HG03175 (cell line): ENCODE measurements at regions not wholly inside any gene's neighbourhood (a gene's known extent, or its start where the extent isn't known, plus 50 kb on each side); places are given as distances from the start of the nearest gene placed in this dataset.
"Not testable (repeated sequence)": the region's sequence is repeated elsewhere in the genome, so short reads cannot be mapped to it uniquely, and the experiment has no call there.

Experiments
- ATAC-seq: cut with Tn5 transposase; IDR thresholded peaks from one replicate; pipeline ENCODE4 v1.9.1; 2021; ENCODE audit warnings: mild to moderate bottlenecking, moderate library complexity; ENCODE audit not compliant: unreplicated experiment

- ATAC-seq = no peak
These were observed 219.1 kb downstream of the PHLDA1 start for GRCh38 chr12:75812271-75813018.

DNA sequence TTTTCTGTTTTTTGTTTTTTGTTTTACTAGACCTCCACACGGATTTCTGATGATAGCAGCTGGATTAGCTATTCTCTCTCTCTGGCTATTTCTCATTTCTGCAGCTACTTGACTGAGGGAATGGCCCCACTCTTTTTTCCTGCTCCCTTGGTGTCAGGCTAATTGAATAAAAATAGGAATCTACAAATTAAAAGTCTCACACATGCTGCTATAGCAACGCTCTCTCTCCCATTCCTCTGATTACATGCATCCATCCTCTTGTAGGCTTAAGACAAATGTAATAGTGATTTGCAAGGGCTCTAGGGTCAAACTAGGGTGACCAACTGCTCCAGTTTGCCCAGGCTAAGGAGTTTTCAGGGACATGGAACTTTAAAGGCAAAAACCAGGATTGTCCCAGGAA lies 221.8 kb downstream of the PHLDA1 start:
- ATAC-seq = no peak

GRCh38 chr12:75807494-75807893 lies 224.1 kb downstream of the PHLDA1 start:
- no peak for ATAC-seq

DNA sequence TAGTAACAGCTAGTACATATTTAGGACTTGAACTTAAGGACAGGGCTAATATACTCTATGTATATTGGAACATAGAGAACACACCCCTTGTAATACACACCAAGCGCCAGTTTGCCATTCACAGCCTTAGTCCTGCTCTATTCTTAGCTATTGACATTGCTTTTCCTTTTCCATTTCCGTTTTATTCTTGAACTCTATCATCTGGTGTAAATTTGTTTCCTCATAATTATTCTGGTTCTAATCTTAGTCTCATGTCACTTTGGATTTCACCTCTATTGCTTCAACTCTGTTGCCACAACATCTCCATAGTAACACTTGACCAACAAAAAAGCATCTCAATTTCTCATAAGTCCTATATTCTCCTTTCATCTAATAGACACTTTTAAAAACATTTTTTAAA lies 225.7 kb downstream of the PHLDA1 start:
- no peak for ATAC-seq

GRCh38 chr12:75805320-75805719 lies 226.3 kb downstream of the PHLDA1 start:
- ATAC-seq = no peak

- no peak for ATAC-seq
These were observed 233.2 kb downstream of the PHLDA1 start for GRCh38 chr12:75798136-75798926.

- no peak for ATAC-seq
These were observed 236.5 kb downstream of the PHLDA1 start for GRCh38 chr12:75795125-75795524.

GRCh38 chr12:75792687-75793086 lies 238.9 kb downstream of the PHLDA1 start:
- no peak for ATAC-seq

DNA sequence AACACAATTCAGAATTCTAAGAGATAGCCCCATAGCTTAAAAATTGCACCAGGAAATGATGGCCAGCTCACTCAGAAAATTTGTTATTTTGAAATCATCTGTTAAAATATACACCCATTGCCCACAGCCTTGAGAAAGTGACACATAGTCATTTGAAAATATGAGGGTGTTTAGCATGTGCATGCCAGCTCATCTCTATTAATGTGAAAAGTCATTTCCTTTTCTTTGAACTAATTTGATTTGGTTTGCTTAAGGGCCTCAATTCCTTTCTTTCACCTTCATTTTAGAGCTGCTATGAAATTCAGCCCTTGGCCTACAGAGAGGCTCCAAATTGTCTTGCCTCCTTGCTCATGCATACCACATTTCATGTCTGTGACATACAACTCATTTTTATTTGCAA lies 241.4 kb downstream of the PHLDA1 start:
- ATAC-seq = no peak

DNA sequence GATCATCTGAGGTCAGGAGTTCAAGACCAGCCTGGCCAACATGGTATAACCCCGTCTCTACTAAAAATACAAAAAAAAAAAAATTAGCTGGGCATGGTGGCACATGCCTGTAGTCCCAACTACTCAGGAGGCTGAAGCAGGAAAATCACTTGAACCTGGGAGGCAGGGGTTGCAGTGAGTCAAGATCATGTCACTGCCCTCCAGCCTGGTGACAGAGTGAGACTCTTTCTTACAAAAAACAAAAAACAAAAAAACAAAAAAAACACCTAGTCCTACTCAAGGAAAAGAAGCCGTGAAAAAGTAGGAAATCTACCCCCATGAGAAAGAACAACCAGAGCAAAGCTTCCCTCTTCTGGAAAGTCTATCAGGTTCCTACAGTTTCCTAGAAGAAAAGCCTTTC lies 244.4 kb downstream of the PHLDA1 start:
- ATAC-seq = not testable (repeated sequence)

GRCh38 chr12:75786070-75786469 lies 245.5 kb downstream of the PHLDA1 start:
- ATAC-seq = no peak

GRCh38 chr12:75784591-75784990 lies 247.0 kb downstream of the PHLDA1 start:
- ATAC-seq = no peak

DNA sequence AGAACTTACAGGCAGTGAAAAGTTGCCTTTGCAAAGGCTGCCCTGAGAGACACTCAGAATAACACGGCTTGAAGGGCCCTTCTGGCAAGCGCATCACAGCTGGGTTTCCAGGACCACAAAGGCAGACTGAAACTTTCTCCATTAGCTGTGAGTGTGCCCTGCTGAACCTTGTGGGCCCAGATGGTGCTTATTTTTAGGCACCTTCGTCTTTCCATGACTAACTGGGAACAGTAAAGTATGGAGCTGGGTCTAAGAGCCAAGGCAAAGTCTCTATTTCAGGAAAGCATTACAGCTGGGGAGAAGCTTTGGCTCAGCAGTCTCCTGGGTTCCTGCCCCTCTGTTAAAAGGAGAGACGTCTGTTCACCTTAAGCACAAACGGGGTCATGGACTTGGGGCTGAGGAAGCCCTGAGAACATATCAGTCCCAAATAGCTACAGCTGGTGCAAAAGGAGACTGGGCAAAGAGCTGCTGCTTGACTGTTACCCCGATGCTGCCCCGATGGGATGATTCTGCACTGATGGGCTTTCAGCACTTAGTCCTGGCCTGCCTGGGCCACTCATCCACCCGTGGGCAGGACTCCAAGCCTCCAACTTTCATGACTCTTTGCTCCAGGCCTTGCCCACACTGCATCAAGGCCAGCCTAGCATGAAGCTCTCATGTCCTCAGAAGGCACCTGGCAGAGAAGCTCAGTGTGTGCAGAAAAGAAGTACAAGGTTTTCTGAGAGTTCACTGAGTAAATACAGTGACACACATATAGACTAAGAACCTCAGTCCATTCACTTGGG lies 248.3 kb downstream of the PHLDA1 start:
- no peak for ATAC-seq

- no peak for ATAC-seq
These were observed 249.5 kb downstream of the PHLDA1 start for GRCh38 chr12:75782069-75782581.

- no peak for ATAC-seq
These were observed 250.0 kb downstream of the PHLDA1 start for GRCh38 chr12:75781532-75782046.

DNA sequence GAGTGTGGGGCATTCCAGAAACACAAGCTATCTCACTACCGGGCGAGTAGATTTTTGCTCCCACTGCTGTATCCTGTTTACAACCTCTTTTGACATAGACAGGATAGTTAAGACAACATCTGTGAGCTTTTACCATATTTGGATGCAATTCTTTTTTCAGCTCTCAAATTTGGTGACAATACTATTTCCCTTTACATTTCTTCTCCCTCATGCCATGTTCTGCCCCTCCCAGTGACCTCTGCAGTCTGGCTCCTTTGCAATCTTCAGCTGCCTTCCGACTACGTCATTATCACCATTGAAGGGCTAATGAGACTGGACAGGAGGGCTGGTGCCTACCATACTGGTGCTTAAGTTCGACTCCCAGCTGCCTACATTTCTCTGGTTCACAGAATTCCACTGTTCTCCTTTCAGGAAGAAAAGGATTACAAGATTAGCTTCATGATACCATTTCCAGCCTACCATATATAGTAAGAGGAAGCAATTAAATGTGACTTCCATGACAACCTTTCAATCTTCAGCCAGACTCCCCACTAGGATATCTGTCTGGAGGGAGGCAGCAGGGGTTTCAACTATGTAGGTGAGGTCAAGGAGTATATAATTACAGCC lies 251.6 kb downstream of the PHLDA1 start:
- no peak for ATAC-seq

- peak; percentile 51 for ATAC-seq
These were observed 257.1 kb downstream of the PHLDA1 start for GRCh38 chr12:75774261-75775052.

- no peak for ATAC-seq
These were observed 258.2 kb downstream of the PHLDA1 start for GRCh38 chr12:75773377-75773776.

- ATAC-seq = no peak
These were observed 259.6 kb upstream of the KRR1 start for GRCh38 chr12:75771023-75771422.

DNA sequence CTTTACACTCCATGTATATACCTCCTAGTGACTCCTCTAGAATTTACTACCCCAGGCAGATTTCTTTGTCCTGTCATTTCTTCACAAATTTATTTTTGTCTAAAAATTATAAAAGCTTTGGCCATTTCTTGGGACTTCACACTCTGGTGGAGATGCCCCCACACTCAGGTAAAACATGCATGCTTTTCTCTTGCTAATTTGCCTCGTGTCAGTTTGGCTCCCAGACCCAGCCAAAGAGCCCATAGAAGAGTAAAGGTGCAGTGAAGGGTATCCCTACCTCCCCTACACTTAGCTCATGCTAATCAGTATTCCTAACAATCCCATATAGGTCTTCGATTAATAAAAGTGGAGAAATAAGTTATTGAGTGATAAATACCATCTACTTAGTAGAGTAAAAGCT lies 256.5 kb upstream of the KRR1 start:
- no peak for ATAC-seq
